Ramos (cell line): ENCODE measurements at regions not wholly inside any gene's neighbourhood (a gene's known extent, or its start where the extent isn't known, plus 50 kb on each side); places are given as distances from the start of the nearest gene placed in this dataset.

Experiments
- in situ Hi-C: fragments of 300-500 bp; cut with MboI; formaldehyde crosslinking; loops from one replicate; pipeline ENCODE4 v1.14.3; 2022; ENCODE audit warnings: low sequenced_read_pairs; ENCODE audit not compliant: unreplicated experiment

- in situ Hi-C loops, result no loop called here
Observed at GRCh38 chr2:65686928-65687521, 254.6 kb upstream of the SPRED2 start.

- in situ Hi-C loops, result no loop called here
Observed at GRCh38 chr2:65681503-65681902, 249.1 kb upstream of the SPRED2 start.

- in situ Hi-C loops, result no loop called here
Observed at GRCh38 chr2:65678779-65679391, 246.5 kb upstream of the SPRED2 start.

- in situ Hi-C loops, result no loop called here
Observed at GRCh38 chr2:65675350-65675749, 243.0 kb upstream of the SPRED2 start.

- in situ Hi-C loops, result no loop called here
Observed at GRCh38 chr2:65671670-65672242, 239.4 kb upstream of the SPRED2 start.

- in situ Hi-C loops, result no loop called here
Observed at GRCh38 chr2:65669574-65669973, 237.2 kb upstream of the SPRED2 start.

GRCh38 chr2:65668744-65669143 lies 236.3 kb upstream of the SPRED2 start:
- in situ Hi-C loops, result no loop called here

- in situ Hi-C loops, result no loop called here
Observed at GRCh38 chr2:65666156-65666725, 233.8 kb upstream of the SPRED2 start.

- in situ Hi-C loops, result no loop called here
Observed at GRCh38 chr2:65664931-65665330, 232.5 kb upstream of the SPRED2 start.

GRCh38 chr2:65663831-65664407 lies 231.5 kb upstream of the SPRED2 start:
- in situ Hi-C loops, result no loop called here

- in situ Hi-C loops, result no loop called here
Observed at GRCh38 chr2:65662654-65663432, 230.4 kb upstream of the SPRED2 start.

GRCh38 chr2:65661980-65662653 lies 229.7 kb upstream of the SPRED2 start:
- in situ Hi-C loops, result no loop called here

GRCh38 chr2:65660340-65660739 lies 227.9 kb upstream of the SPRED2 start:
- in situ Hi-C loops, result no loop called here

- in situ Hi-C loops, result no loop called here
Observed at GRCh38 chr2:65658881-65659280, 226.5 kb upstream of the SPRED2 start.

- in situ Hi-C loops, result no loop called here
Observed at GRCh38 chr2:65658266-65658665, 225.9 kb upstream of the SPRED2 start.

GRCh38 chr2:65656160-65656718 lies 223.8 kb upstream of the SPRED2 start:
- in situ Hi-C loops, result no loop called here

- in situ Hi-C loops, result no loop called here
Observed at GRCh38 chr2:65655000-65655399, 222.6 kb upstream of the SPRED2 start.

- in situ Hi-C loops, result no loop called here
Observed at GRCh38 chr2:65654496-65654895, 222.1 kb upstream of the SPRED2 start.

- in situ Hi-C loops, result no loop called here
Observed at GRCh38 chr2:65652066-65652465, 219.7 kb upstream of the SPRED2 start.
